Activated T-helper 1 cell treated with anti-CD3 and anti-CD28 coated beads, Interleukin-12 subunit alpha, Interleukin-12 subunit beta, Interleukin-2, Interleukin-4 antibody, amounts not matched to agents 30 ng/mL and 10 ng/mL and 1 ng/mL, durations not matched to agents 14 hours and 24 hours and 36 hours (primary cell): ENCODE measurements at regions not wholly inside any gene's neighbourhood (a gene's known extent, or its start where the extent isn't known, plus 50 kb on each side); places are given as distances from the start of the nearest gene placed in this dataset.
"Not testable (repeated sequence)": the region's sequence is repeated elsewhere in the genome, so short reads cannot be mapped to it uniquely, and the experiment has no call there.

ENCODE experiments used
- DNase-seq: peaks from one replicate; pipeline ENCODE4 v3.0.0; 2021; ENCODE audit warnings: low spot score
- H3K27ac Mint-ChIP-seq: one replicate; pipeline ENCODE4 v1.8.0; 2021; ENCODE audit warnings: mild to moderate bottlenecking, mixed read lengths
- H3K27me3 Mint-ChIP-seq: one replicate; pipeline ENCODE4 v1.8.0; 2022; ENCODE audit warnings: mild to moderate bottlenecking, moderate library complexity, mixed read lengths; ENCODE audit not compliant: insufficient read depth
- H3K36me3 Mint-ChIP-seq: one replicate; pipeline ENCODE4 v1.8.0; 2021; ENCODE audit warnings: low read depth, mixed read lengths
- H3K4me1 Mint-ChIP-seq: one replicate; pipeline ENCODE4 v1.8.0; 2021; ENCODE audit warnings: low read depth, mixed read lengths
- H3K4me3 Mint-ChIP-seq: one replicate; pipeline ENCODE4 v1.8.0; 2021; ENCODE audit warnings: mild to moderate bottlenecking, moderate library complexity, mixed read lengths
- H3K9me3 Mint-ChIP-seq: one replicate; pipeline ENCODE4 v1.8.0; 2021; ENCODE audit warnings: mixed read lengths
- intact Hi-C: fragments of 100-400 bp; cut with micrococcal nuclease; formaldehyde crosslinking; loops from one replicate; pipeline ENCODE4 v1.15.1; 2024

DNA sequence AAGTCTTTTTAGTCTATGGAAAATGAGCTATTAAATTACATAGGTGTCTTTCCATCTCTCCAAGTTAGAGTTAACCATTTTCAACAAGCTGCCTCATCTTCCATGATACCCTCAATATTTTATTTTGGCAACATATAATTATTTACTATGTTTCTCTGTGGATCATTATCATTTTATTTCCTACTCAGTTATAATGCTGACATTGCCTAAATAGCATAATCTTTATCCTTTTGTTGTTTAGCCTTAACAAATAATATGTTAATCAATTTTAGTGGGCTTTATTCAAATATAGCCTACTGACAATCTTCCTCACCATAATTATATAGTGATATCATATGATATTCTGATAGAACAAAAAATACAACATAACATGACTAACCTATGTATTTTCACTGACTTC is 1044.8 kb upstream of the FOXG1 start:
- H3K27ac Mint-ChIP-seq: no peak overlapping the region
- intact Hi-C loops: no loop called here

DNA sequence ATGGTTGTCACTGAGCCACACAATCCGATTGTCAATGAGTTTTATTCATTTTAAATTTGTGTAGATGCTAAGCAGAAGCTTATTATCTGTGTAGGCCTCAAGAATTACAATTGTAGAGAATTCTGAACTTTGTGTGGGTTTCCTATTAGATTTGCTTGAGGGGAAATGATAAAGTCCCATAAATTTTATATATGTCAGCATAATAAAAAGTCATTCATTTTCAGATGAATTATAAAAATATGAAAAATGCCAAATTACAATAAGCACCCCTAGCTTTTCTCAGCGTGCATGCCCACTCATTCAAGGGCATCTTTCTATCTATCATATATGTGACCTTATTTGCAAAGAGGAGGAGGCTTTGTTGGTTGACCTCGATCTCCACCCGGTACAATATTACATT is 1041.1 kb upstream of the FOXG1 start:
- DNase-seq: no peak
- Mint-ChIP-seq H3K36me3 (no peaks in the 10 kb centered on the region), H3K9me3 (peaks cover 39% of the 10 kb centered on the region), H3K4me3 (no peak overlapping the region), H3K4me1 (no peaks in the 10 kb centered on the region), H3K27me3 (no peaks in the 10 kb centered on the region), H3K27ac (no peak overlapping the region)
- intact Hi-C loops: no loop called here

More for the DNA sequence above, 1044.8 kb upstream of the FOXG1 start:
- H3K9me3 Mint-ChIP-seq: peaks cover 39% of the 10 kb centered on the region
- H3K27me3 Mint-ChIP-seq: no peaks in the 10 kb centered on the region
- H3K4me3 Mint-ChIP-seq: no peak overlapping the region
- no peak for DNase-seq
- H3K4me1 Mint-ChIP-seq: no peaks in the 10 kb centered on the region
- H3K36me3 Mint-ChIP-seq: no peaks in the 10 kb centered on the region

DNA sequence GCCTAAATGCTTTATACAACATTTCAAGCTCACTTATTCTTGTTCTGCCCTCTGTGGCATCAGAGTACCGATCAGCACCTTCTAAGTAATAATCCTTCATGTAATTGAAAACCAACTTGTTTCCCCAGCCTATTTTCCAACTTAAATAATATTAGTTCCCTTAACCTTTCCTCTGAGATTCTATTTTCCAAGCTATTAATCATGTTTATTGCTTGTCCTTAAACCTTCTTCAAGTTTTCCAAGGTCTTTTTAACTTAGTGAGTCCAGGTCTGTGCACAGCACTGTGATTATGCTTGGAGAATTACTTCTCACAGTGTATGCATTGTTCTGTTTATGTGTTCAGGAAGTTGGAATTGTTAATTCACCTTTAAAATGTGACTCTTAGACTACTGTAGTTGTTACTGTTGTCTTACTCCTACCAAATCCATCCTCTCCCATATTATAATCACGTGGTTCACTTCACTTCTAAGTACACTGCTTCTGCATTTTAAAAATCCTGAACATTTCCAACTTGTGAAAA is 1039.3 kb upstream of the FOXG1 start:
- Mint-ChIP-seq H3K4me1 (no peaks in the 10 kb centered on the region), H3K9me3 (peaks cover 37% of the 10 kb centered on the region), H3K27me3 (no peaks in the 10 kb centered on the region), H3K4me3 (no peak overlapping the region), H3K36me3 (no peaks in the 10 kb centered on the region), H3K27ac (no peak overlapping the region)
- no peak for DNase-seq
- intact Hi-C loops: no loop called here

DNA sequence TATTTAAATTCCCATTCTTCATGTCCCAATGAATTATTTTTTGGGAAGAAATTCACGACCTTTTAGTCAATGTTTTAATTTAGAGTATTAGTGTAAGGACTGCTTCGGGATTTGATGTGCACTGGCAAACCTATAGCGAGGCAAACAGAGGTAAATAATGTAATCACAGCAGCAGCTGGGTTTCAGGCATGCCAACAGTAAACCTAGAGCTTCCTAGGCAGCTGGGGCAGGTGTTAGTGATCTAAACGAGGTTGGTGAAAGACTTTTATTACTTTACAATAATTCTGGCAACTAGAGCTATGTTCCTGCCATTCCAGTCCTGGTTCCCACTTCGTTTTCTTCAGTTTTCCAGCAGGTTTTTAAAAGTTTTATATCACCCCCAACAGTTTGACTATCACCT is 1036.4 kb upstream of the FOXG1 start:
- Mint-ChIP-seq H3K4me1 (no peaks in the 10 kb centered on the region), H3K4me3 (no peak overlapping the region), H3K27me3 (no peaks in the 10 kb centered on the region), H3K27ac (no peak overlapping the region), H3K36me3 (no peaks in the 10 kb centered on the region), H3K9me3 (peaks cover 34% of the 10 kb centered on the region)
- intact Hi-C loops: no loop called here
- no peak for DNase-seq

DNA sequence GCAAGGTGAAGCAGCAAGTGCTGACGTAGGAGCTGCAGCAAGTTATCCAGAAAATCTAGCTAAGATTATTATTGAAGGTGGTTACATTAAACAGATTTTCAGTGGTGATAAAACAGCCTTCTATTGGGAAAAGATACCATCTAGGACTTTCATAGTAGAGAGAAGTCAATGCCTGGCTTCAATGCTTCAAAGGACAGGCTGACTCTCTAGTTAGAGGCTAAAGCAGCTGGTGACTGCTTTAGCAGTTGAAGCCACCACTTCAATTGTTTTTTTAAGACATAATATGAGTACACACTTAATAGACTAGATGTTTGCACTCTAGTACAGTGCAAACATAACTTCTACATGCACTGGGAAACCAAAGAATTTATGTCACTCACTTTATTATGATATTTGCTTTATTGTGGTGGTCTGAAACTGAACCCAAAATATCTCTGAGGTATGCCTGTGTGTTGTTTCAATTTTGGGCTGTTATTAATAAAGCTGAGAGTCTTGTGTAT is 1026.9 kb upstream of the FOXG1 start:
- Mint-ChIP-seq H3K36me3 (no peaks in the 10 kb centered on the region), H3K27me3 (no peaks in the 10 kb centered on the region), H3K4me1 (no peaks in the 10 kb centered on the region), H3K27ac (no peak overlapping the region), H3K9me3 (peaks cover 28% of the 10 kb centered on the region), H3K4me3 (no peak overlapping the region)
- intact Hi-C loops: no loop called here
- DNase-seq: no peak

DNA sequence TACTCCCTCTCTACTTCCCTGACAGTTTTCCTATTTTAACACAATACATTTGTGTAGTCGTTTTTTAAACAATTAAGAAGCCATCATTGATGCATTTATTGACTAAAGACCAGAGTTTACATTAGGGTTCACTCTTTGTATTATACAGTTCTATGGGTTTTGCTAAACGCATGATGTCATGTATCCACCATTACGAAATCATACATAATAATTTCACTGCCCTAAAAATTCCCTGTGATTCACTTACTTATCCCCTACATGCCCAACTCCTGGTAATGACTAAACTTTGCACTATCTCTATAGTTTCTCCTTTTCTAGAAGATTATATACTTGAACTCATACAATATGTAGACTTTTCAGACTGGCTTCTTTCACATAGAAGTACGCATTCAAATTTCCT is 1016.5 kb upstream of the FOXG1 start:
- DNase-seq: no peak
- H3K4me1 Mint-ChIP-seq: no peaks in the 10 kb centered on the region
- intact Hi-C loops: no loop called here
- H3K36me3 Mint-ChIP-seq: no peaks in the 10 kb centered on the region
- H3K4me3 Mint-ChIP-seq: no peak overlapping the region
- no peaks in the 10 kb centered on the region for H3K27me3 Mint-ChIP-seq
- peaks cover 18% of the 10 kb centered on the region for H3K9me3 Mint-ChIP-seq
- H3K27ac Mint-ChIP-seq: no peak overlapping the region

DNA sequence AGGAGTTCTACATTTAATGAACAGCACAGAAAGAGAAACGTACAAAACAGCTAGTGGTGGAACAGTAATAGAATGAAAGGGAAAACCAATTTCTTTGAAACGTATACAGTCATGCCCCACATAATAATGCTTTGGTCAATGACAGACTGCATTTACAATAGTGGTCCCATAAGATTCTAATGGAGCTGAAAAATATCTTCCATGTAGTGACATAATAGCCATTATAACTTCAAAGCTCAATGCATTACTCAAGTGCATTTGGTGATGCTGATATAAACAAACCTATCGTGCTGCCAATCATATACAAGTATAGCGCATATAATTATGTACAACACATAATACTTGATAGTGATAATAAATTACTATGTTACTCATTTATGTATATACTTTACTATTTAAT is 1008.9 kb upstream of the FOXG1 start:
- peaks cover 22% of the 10 kb centered on the region for H3K9me3 Mint-ChIP-seq
- H3K27me3 Mint-ChIP-seq, H3K27ac Mint-ChIP-seq, DNase-seq, H3K36me3 Mint-ChIP-seq, H3K4me1 Mint-ChIP-seq, H3K4me3 Mint-ChIP-seq, intact Hi-C loops: not testable (repeated sequence)

DNA sequence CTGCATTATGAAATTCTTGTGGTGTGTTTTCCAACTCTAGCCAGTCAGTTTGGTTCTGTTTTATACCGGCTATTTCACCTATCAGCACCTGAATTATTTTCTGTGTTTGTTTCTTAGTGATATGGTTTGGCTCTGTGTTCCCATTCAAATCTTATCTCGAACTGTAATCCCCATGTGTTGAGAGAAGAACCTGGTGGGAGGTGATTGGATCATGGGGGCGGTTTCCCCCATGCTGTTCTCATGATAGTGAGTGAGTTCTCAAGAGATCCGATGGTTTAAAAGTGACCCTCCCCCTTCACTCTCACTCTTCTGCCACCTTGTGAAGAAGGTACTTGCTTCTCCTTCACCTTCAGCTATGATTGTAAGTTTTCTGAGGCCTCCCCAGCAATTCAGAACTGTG is 1006.2 kb upstream of the FOXG1 start:
- H3K4me3 Mint-ChIP-seq, H3K36me3 Mint-ChIP-seq, DNase-seq, H3K27me3 Mint-ChIP-seq, H3K27ac Mint-ChIP-seq, H3K4me1 Mint-ChIP-seq, intact Hi-C loops: not testable (repeated sequence)
- peaks cover 35% of the 10 kb centered on the region for H3K9me3 Mint-ChIP-seq

DNA sequence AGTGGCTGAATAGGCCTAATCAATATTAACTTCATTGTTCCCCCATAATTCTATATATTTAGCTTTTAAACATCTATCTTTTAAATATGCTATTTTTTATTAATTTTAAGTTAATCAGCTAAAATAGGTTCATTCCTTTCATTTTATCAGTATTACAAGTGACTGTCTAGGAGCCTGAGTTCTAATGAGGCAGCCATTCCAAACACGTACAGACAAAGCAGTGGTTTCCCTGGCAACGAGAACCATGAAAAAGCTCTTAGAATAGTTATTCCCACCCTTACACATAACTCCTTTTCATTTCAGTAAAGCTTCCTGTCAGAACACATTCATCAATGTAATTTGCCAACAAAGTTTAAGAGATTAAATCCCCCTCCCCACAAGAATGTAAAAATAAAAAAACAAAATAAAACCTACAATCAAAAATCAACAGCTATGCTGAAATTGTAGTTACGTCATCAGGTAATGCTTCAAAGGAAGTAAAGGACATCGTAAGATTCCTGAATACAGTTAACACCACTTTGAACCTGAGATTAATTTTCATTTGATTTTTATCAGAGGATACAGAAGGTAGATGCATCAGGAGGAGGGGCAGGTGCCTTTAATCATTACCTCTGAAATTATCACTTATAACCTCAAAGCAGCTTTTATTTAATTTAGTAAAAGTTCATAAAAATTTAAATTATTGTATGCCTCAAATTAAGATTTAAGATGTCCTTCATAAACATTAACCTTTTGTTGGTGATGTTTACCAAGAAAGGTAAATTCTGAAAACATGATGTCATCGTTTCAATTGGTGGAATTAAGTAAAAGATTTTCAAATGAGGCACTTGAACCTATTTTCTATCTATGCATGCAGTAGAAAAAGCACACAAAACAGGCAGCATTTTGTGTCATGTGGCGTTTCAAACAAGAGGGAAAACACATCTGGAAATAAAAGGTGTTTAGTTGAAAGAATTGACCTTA is 967.2 kb upstream of the FOXG1 start:
- H3K27ac Mint-ChIP-seq, H3K27me3 Mint-ChIP-seq, H3K36me3 Mint-ChIP-seq, H3K4me3 Mint-ChIP-seq, DNase-seq, intact Hi-C loops, H3K4me1 Mint-ChIP-seq: not testable (repeated sequence)
- peaks cover 31% of the 10 kb centered on the region for H3K9me3 Mint-ChIP-seq

DNA sequence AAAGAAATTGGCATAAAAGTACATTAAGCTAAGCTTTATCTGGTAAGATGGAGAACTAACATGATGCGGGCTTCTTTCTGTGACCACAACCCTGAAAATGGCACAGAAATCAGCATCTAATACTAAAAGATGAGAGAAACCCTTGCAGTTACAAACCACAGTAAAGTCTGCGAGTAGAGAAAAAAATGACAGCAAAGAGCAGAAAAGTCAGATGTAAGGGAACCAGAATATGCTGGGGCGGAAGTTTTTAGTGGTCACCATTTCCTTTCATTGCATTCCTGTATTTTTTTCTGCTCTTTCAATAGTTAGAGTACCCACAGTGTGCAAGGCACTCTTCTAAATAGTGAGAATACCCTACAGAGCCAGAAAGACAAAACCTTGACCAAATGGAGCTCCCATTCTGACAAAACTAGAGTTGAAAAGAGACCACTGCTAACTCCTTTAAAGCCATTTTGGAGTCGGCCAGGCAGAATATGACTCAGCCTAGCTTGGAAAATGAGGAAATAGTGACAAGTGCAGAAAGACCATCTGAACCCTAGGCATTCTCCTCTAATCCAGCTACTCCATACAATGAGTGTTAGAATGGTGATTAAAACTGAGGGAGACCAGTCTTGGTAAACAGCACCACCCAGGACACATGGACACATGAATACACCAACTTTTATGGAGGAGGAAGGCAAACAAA is 948.7 kb upstream of the FOXG1 start:
- H3K4me1 Mint-ChIP-seq, H3K36me3 Mint-ChIP-seq, H3K27me3 Mint-ChIP-seq, DNase-seq, H3K27ac Mint-ChIP-seq, intact Hi-C loops, H3K4me3 Mint-ChIP-seq: not testable (repeated sequence)
- peaks cover 28% of the 10 kb centered on the region for H3K9me3 Mint-ChIP-seq

DNA sequence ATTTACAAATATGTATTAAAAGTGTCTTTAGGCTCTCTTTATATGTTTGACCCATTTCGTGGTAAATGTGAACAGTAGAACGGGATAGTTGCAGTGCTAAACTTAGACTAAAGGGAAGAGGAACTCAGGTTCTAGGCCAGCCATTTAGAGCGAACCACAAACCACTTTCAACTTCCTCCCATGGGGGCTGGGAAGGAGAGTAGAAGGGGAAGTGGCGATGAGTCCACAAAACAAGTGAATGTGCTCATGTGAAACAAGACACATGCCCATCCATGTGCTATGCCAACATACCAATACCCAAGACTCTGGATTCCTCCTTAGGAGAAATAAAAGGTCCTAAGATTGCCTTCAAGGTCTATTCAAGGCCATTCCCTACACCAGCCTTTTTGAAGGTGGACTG is 940.4 kb upstream of the FOXG1 start:
- DNase-seq, H3K4me1 Mint-ChIP-seq, intact Hi-C loops, H3K27ac Mint-ChIP-seq, H3K27me3 Mint-ChIP-seq, H3K36me3 Mint-ChIP-seq, H3K4me3 Mint-ChIP-seq: not testable (repeated sequence)
- H3K9me3 Mint-ChIP-seq: peaks cover 43% of the 10 kb centered on the region

DNA sequence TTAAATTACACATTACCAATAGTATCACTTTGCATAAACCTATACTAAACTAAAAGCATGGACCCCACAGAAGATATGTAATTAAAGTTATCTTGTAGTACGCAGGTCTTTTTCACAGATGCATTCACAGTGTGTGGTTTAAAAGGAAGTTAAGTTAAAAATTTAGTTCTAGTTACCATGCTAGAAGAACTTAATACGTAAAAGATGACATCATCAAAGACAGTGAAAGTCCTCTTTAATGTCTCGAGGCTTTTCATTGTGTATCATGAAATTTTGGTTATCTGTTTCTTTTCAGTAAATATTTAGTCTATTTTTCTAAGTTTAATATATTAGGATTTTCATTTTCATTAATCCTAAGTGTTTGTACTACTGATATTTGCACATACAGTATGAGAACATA is 934.6 kb upstream of the FOXG1 start:
- H3K4me1 Mint-ChIP-seq, intact Hi-C loops, DNase-seq, H3K27me3 Mint-ChIP-seq, H3K4me3 Mint-ChIP-seq, H3K27ac Mint-ChIP-seq, H3K36me3 Mint-ChIP-seq: not testable (repeated sequence)
- peaks cover 19% of the 10 kb centered on the region for H3K9me3 Mint-ChIP-seq

DNA sequence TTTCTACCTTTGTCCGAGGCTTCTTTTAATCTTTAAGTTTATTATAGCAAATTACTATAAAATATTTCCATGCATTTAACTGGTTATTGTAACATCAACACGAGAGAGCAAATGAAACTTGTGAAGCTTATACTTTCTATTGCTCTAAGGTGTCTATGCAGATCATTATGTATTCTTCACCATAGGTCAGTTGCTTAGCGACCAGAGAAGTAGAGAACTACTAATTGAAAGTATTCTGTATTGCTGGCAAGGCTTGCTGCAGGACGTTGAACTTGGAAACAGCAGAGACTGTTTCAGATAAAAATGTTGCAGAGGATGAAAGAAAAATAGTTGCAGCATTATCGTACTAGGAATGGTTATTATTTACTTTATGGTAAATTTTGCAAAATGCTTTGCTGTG is 933.6 kb upstream of the FOXG1 start:
- H3K4me3 Mint-ChIP-seq, H3K27me3 Mint-ChIP-seq, H3K4me1 Mint-ChIP-seq, intact Hi-C loops, H3K27ac Mint-ChIP-seq, H3K36me3 Mint-ChIP-seq, DNase-seq: not testable (repeated sequence)
- peaks cover 19% of the 10 kb centered on the region for H3K9me3 Mint-ChIP-seq
